HCT116 (cell line): ENCODE measurements at regions not wholly inside any gene's neighbourhood (a gene's known extent, or its start where the extent isn't known, plus 50 kb on each side); places are given as distances from the start of the nearest gene placed in this dataset.
"Not testable (repeated sequence)": the region's sequence is repeated elsewhere in the genome, so short reads cannot be mapped to it uniquely, and the experiment has no call there.

Experiments
- ATF3 ChIP-seq: IDR thresholded peaks from 2 replicates; pipeline ENCODE4 v1.6.1; 2012
- CBX3 ChIP-seq: IDR thresholded peaks from 2 replicates; pipeline ENCODE4 v1.6.1; 2012; ENCODE audit warnings: low read depth
- CTCF ChIP-seq, 3 experiments: fragments of 200-600 bp in 1 of 3; sonication (generic) in 1 of 3; IDR thresholded peaks in 2 of 3; conservative IDR thresholded peaks in 1 of 3; 2 replicates each; pipeline ENCODE4 v1.5.1; 2012 to 2017; ENCODE audit warnings: low read depth in 2 of 3, low read length in 2 of 3, antibody characterized with exemption in 1 of 3, borderline replicate concordance in 1 of 3, control low read depth in 1 of 3, mild to moderate bottlenecking in 1 of 3, mixed read lengths in 1 of 3, mixed run types in 1 of 3, moderate library complexity in 1 of 3; ENCODE audit not compliant: insufficient read depth in 1 of 3
- EZH2 ChIP-seq: fragments of 200-600 bp; sonication (generic); IDR thresholded peaks from 2 replicates; pipeline ENCODE4 v1.6.1; 2017; ENCODE audit warnings: antibody characterized with exemption, mixed run types
- EZH2phosphoT487 ChIP-seq: fragments of 200-600 bp; IDR thresholded peaks from 2 replicates; pipeline ENCODE4 v1.6.1; 2018; ENCODE audit warnings: antibody characterized with exemption, borderline replicate concordance
- JUND ChIP-seq: IDR thresholded peaks from 2 replicates; pipeline ENCODE4 v1.6.1; 2012
- POLR2A ChIP-seq: IDR thresholded peaks from 2 replicates; pipeline ENCODE4 v1.7.0; 2011; ENCODE audit warnings: borderline replicate concordance; ENCODE audit not compliant: insufficient read depth, insufficient read length; ENCODE audit errors: extremely low read depth
- POLR2AphosphoS5 ChIP-seq: IDR thresholded peaks from 2 replicates; pipeline ENCODE4 v1.6.1; 2011; ENCODE audit warnings: mild to moderate bottlenecking, low read depth, low read length, moderate library complexity
- TF ChIP-seq, protein P1 (sequence below): IDR thresholded peaks from 2 replicates; pipeline ENCODE4 v1.6.1; 2012; ENCODE audit warnings: low read depth

DNA sequence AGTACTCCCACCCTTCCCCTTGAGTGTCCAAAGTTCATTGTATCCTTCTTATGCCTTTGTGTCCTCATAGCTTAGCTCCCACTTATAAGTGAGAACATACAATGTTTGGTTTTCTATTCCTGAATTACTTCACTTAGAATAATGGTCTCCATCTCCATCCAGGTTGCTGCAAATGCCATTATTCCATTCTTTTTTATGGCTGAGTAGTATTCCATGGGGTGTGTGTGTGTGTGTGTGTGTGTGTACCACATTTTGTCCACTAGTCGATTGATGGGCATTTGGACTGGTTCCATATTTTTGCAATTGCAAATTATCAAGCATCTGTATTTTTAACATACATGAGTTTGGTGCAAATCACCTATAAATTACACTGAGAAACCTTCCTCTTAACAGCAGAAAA, 166.0 kb downstream of the FGF1 start:
- not testable (repeated sequence) for TF ChIP-seq EZH2; EZH2phosphoT487; CTCF (IDR thresholded peaks at IDR 0.05 in 2 of 3, conservative IDR thresholded peaks at IDR 0.05 in 1 of 3; ENCODE audit: borderline replicate concordance in 1 of 3, insufficient read depth in 1 of 3, low read depth in 2 of 3, low read length in 2 of 3); POLR2AphosphoS5; ATF3; POLR2A; JUND; CBX3
- TF ChIP-seq, protein P1, sequence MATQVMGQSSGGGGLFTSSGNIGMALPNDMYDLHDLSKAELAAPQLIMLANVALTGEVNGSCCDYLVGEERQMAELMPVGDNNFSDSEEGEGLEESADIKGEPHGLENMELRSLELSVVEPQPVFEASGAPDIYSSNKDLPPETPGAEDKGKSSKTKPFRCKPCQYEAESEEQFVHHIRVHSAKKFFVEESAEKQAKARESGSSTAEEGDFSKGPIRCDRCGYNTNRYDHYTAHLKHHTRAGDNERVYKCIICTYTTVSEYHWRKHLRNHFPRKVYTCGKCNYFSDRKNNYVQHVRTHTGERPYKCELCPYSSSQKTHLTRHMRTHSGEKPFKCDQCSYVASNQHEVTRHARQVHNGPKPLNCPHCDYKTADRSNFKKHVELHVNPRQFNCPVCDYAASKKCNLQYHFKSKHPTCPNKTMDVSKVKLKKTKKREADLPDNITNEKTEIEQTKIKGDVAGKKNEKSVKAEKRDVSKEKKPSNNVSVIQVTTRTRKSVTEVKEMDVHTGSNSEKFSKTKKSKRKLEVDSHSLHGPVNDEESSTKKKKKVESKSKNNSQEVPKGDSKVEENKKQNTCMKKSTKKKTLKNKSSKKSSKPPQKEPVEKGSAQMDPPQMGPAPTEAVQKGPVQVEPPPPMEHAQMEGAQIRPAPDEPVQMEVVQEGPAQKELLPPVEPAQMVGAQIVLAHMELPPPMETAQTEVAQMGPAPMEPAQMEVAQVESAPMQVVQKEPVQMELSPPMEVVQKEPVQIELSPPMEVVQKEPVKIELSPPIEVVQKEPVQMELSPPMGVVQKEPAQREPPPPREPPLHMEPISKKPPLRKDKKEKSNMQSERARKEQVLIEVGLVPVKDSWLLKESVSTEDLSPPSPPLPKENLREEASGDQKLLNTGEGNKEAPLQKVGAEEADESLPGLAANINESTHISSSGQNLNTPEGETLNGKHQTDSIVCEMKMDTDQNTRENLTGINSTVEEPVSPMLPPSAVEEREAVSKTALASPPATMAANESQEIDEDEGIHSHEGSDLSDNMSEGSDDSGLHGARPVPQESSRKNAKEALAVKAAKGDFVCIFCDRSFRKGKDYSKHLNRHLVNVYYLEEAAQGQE = not testable (repeated sequence)
